ENCODE measurements at regions not wholly inside any gene's neighbourhood (a gene's known extent, or its start where the extent isn't known, plus 50 kb on each side); places are given as distances from the start of the nearest gene placed in this dataset.
"Not testable (repeated sequence)": the region's sequence is repeated elsewhere in the genome, so short reads cannot be mapped to it uniquely, and the experiment has no call there.

GRCh38 chr20:47868744-47869143, 83.5 kb upstream of the SULF2 start:
- DNase-seq: no peak

DNA sequence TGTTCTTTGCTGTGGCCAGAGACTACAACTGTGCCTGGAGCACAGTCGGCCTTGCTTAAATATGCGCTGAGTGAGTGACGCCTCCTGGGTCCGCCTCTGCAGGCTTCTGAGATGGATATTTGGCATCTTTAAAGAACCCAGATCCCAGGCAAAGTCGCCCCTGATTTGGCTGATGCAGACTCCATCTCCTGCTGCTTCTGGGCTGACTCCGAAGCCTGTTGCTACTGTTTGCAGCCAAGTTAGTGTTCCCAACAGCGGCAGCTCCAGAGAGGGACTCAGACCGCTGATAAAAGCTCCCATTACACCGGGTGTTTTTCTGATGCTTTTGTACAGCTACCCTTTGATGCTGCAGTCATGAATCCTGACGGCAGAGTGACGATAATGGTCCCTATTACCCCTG, 83.0 kb upstream of the SULF2 start:
- DNase-seq: no peak

GRCh38 chr20:47867831-47868230, 82.5 kb upstream of the SULF2 start:
- no peak for DNase-seq

DNA sequence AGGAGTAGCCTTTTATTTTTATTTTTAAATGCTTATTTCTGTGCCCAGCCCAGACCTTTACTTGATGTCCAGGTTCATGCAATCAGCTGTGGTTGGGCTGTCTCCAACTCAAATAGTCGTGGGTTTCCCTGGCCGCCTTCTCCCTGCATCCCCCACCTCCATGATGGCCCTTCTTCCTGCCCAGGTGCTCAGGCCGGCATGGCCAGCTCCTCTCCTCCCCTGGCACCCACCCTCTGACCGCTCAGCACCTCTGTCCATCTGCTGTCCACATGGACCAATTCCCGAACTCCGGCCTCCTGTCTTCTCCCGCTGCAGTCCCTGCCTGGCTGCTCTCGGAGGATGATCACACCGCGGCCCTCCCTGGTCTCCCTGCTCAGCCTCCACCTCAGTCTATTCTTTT, 81.2 kb upstream of the SULF2 start:
- DNase-seq: no peak

- no peak for DNase-seq
These were observed 80.6 kb upstream of the SULF2 start for GRCh38 chr20:47865912-47866311.

GRCh38 chr20:47865451-47865850, 80.2 kb upstream of the SULF2 start:
- no peak for DNase-seq

DNA sequence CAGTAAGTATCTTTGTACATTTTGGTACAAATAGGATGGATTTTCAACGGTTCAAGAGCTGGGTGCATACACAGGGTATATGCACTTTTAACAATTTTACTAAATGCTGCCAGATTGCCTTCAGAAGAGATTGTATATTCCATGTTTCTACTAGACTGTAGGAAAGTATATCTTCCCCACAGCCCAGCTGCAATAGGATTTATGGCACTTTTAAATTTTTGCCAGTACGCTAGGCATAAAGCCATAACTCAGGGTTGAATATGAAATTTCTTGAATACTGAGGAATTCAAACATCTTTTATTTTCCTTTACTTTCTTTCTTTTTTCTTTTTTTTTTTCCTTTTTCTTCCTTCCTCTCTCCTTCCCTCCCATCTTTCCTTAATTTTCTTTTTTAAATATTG, 78.7 kb upstream of the SULF2 start:
- no peak for DNase-seq

- DNase-seq: no peak
These were observed 78.2 kb upstream of the SULF2 start for GRCh38 chr20:47863315-47863965.

- no peak for DNase-seq
These were observed 77.4 kb upstream of the SULF2 start for GRCh38 chr20:47862574-47863240.

- no peak for DNase-seq
These were observed 75.8 kb upstream of the SULF2 start for GRCh38 chr20:47861116-47861515.

DNA sequence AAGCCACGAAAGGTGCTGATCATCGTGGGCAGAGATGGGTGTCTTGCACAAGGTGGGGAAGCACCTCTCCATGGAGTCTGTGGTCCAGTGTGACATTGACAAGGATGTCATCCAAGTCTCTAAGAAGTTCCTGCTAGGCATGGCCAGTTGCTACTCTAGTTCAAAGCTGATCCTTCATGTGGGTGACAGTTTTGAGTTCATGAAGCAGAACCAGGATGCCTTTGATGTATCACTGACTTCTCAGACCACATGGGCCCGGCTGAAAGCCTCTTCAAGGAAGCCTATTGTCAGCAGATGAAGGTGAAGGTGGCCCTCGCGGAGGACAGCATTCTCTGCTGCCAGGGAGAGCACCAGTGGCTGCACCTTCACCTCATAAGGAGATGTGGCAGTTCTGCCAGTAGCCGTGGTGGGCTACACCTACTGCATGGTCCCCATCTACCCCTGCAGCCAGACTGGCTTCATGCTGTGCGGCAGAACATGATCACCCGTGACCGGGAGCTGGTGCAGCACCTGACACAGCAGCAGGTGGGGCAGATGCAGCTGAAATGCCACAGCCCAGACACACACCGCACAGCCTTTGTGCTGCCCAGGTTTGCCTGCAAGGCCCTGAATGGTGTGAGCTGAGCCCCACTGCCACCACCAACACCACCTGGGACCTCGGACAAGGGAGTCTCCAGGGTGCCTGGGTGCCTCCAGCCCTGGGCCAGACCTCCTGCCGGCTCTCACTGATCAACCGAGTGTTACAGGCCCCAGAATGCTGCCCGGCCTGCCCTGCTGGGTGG, 75.0 kb upstream of the SULF2 start:
- DNase-seq: no peak

DNA sequence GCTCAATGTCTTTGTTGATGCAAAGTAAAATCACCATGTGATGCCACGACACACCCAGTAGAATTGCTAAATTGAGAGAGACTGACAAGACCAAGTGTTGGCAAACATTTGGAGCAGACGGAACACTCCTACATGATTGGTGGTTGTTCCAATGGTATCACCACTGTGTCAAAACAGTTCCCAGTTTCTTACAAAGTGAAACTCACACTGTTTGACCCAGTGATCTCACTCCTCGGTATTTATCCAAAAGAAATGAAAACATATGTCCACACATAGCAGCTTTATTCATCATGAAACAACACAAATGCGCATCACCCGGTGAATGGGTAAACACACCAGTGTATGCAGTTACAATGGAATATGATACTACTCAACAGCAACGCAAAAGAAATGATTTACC, 74.0 kb upstream of the SULF2 start:
- DNase-seq: no peak

GRCh38 chr20:47857569-47858464, 72.5 kb upstream of the SULF2 start:
- no peak for DNase-seq

GRCh38 chr20:47857187-47857568, 71.9 kb upstream of the SULF2 start:
- DNase-seq: no peak

DNA sequence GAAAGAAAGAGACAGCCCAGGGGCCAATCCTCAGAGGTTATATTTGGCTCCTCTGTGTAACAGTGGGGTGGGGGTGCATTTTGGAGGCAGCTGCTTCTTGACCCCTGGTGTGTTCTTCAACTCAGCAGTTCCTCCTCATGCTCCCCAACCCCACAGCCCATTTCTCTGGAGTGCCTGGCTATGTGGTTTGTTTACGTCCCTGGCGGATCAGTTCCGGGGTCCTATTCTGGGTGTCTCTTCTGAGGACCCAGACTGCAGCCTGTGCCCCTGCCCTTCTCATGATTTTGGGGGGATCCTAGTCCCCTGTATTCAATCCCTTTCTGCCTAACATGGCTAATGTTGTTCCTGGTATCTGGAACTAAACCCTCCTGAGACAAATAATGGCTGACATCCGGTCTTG, 70.5 kb upstream of the SULF2 start:
- DNase-seq: no peak

DNA sequence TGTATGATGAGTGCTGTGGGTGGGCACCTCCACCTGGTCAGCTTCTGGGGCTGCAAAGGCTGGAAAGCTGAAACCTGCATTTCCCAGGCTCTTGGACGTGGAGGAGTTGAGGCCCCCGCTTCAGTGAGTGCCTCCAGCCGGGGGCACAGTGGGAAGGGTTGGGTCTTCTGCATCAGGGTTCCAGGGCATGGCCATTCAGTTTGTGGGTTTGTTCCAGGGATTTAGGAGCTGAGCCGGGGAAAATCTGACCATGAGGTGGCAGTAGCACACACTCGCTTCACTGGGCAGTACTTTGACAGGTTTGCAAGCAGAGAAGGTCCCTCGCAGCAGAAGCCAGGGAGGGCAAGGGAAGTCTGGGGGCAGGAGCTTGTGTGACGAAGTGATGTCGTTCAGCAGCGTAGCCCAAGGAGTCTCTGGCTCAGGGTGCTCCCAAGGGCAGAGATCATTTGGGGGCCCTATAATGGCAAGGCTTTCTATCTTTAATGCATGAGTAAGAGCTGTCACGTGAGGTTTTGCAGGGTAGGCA, 69.5 kb upstream of the SULF2 start:
- DNase-seq: no peak

- DNase-seq: no peak
These were observed 66.5 kb upstream of the SULF2 start for GRCh38 chr20:47851774-47852173.

- no peak for DNase-seq
These were observed 64.9 kb upstream of the SULF2 start for GRCh38 chr20:47850146-47850545.

DNA sequence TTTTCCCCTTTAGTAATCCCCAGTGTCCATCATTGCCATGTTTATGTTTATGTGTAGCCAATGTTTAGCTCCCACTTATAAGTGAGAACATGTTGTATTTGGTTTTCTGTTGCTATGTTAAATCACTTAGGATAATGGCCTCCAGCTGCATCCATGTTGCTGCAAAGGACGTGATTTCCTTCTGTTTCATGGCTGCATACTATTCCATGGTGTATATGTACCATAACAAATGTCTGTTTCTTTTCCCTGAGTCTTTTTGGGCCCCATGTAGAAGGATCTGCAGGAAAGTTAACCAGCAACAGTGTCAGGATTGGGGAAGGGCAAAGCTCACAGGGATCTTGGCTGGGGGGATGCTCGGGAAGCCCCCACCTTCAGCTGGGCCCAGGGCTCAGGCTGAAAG, 64.3 kb upstream of the SULF2 start:
- DNase-seq: no peak

- DNase-seq: no peak
These were observed 63.7 kb upstream of the SULF2 start for GRCh38 chr20:47849006-47849405.

GRCh38 chr20:47848534-47848933, 63.3 kb upstream of the SULF2 start:
- DNase-seq: not testable (repeated sequence)

DNA sequence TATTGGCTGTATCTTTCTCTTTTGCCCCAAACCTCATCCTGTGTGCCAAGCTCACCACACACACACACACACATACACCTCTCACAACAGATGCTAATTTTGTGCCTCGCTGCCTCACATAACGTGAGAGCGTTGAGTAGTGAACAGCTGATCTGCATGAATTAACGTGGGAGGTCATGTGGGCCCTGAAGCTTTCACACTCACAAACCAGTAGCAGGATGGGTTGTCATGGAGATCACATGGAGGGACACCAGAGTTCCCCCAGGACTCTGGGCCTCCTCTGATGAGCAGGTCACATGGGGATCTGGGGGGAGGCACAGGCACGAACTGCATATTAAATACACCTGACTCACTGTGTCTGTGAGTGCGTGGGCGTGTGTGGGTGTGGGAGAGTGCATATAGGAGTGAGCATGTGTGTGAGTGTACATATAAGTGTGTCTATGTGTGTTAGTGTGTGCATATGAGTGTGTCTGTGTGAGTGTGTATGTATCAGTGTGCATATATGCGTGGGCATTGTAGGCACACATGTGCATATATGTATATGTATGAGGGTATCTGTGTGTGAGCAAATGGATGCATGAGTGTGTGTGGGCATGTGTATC, 62.7 kb upstream of the SULF2 start:
- DNase-seq: no peak
